HCT116 (cell line): ENCODE measurements at regions not wholly inside any gene's neighbourhood (a gene's known extent, or its start where the extent isn't known, plus 50 kb on each side); places are given as distances from the start of the nearest gene placed in this dataset.

Experiments used
- ATAC-seq: fragments of 200-7000 bp; cut with Tn5 transposase; 2 replicates; pipeline ENCODE4 v1.9.1; 2020; ENCODE audit warnings: mild to moderate bottlenecking, moderate library complexity
- BruUV-seq: library from RNA; stranded (reverse); fragments of 400-500 nt; replicated peaks from 2 replicates; lab custom pipeline; 2021; lab: Mats Ljungman, UMichigan
- CTCF ChIA-PET: fragments of 300-600 bp; sonication (Branson Sonifier 250); formaldehyde crosslinking; loops from one replicate; lab custom pipeline; 2021; ENCODE audit warnings: antibody characterized with exemption; lab: Charles Lee
- POLR2A ChIA-PET: fragments of 300-600, 350-600 bp; sonication (Branson Sonifier 250); formaldehyde crosslinking; loops from one replicate; lab custom pipeline; 2021; ENCODE audit warnings: antibody characterized with exemption; lab: Charles Lee
- RAD21 ChIA-PET, 2 experiments: fragments of 300-600 bp; sonication (Branson Sonifier 250); formaldehyde crosslinking; loops; one replicate each; lab custom pipeline; 2023; ENCODE audit warnings: low total read pairs in 2 of 2; ENCODE audit not compliant: uncharacterized antibody in 2 of 2, unreplicated experiment in 2 of 2, low non-redundant PET in 1 of 2; lab: Charles Lee
- DNase-seq: peaks from one replicate; pipeline ENCODE4 v3.0.0-alpha.2; 2010; ENCODE audit warnings: low read depth, low spot score
- H2AFZ ChIP-seq: fragments of 200-600 bp; shearing (Covaris generic), sonication (generic); 2 replicates; pipeline ENCODE4 v1.6.1; 2017; ENCODE audit warnings: low read depth, mixed run types, mixed read lengths, antibody characterized with exemption, low read length; ENCODE audit not compliant: poor library complexity, severe bottlenecking
- H3K27ac ChIP-seq: 2 replicates; pipeline ENCODE4 v1.5.1; 2012; ENCODE audit warnings: low read depth, low read length
- H3K27me3 ChIP-seq: fragments of 200-600 bp; sonication (generic); 2 replicates; pipeline ENCODE4 v1.6.1; 2016; ENCODE audit warnings: mixed run types, low read length, mixed read lengths; ENCODE audit not compliant: insufficient read depth
- H3K36me3 ChIP-seq, 2 experiments: fragments of 200-500 bp in 1 of 2; fragments of 200-600 bp in 1 of 2; sonication (Bioruptor generic) in 1 of 2; sonication (generic) in 1 of 2; 2 replicates each; pipeline versions ENCODE4 v1.5.1 to v1.6.1; 2014 to 2016; ENCODE audit warnings: low read length in 2 of 2, inconsistent platforms in 1 of 2, mixed read lengths in 1 of 2, mixed run types in 1 of 2; ENCODE audit not compliant: insufficient read depth in 2 of 2, control insufficient read depth in 1 of 2
- H3K4me1 ChIP-seq, 2 experiments: fragments of 200-600 bp in 1 of 2; sonication (generic) in 1 of 2; 2 replicates each; pipeline versions ENCODE4 v1.5.1 to v1.6.1; 2012 to 2017; ENCODE audit warnings: low read length in 2 of 2, inconsistent platforms in 1 of 2, mild to moderate bottlenecking in 1 of 2, mixed read lengths in 1 of 2, mixed run types in 1 of 2, moderate library complexity in 1 of 2; ENCODE audit not compliant: insufficient read depth in 2 of 2, control insufficient read depth in 1 of 2
- H3K4me2 ChIP-seq: fragments of 200-600 bp; sonication (generic); 2 replicates; pipeline ENCODE4 v1.6.1; 2017; ENCODE audit warnings: mixed run types, low read length, mixed read lengths
- H3K4me3 ChIP-seq, 2 experiments: fragments of 200-600 bp in 1 of 2; sonication (generic) in 1 of 2; replicated peaks in 1 of 2; 2 replicates each; pipeline ENCODE4 v1.5.1; 2011 to 2016; ENCODE audit warnings: low read length in 2 of 2, control low read depth in 1 of 2, low read depth in 1 of 2, mild to moderate bottlenecking in 1 of 2, mixed read lengths in 1 of 2, mixed run types in 1 of 2
- H3K79me2 ChIP-seq: fragments of 200-600 bp; sonication (generic); 2 replicates; pipeline ENCODE4 v1.6.1; 2017; ENCODE audit warnings: mild to moderate bottlenecking, mixed run types, low read length, moderate library complexity, mixed read lengths; ENCODE audit not compliant: insufficient read depth
- H3K9ac ChIP-seq: fragments of 200-600 bp; sonication (generic); 2 replicates; pipeline ENCODE4 v1.6.1; 2016; ENCODE audit warnings: low read length, mixed read lengths
- H3K9me2 ChIP-seq: fragments of 200-600 bp; sonication (generic), shearing (Covaris generic); 2 replicates; pipeline ENCODE4 v1.6.1; 2017; ENCODE audit warnings: mixed run types, mild to moderate bottlenecking, moderate library complexity; ENCODE audit not compliant: insufficient read depth
- H3K9me3 ChIP-seq, 2 experiments: fragments of 200-500 bp in 1 of 2; fragments of 200-600 bp in 1 of 2; sonication (Bioruptor generic) in 1 of 2; sonication (generic) in 1 of 2; 2 replicates each; pipeline ENCODE4 v1.6.1; 2014 to 2017; ENCODE audit warnings: low read length in 2 of 2, mixed read lengths in 2 of 2, inconsistent platforms in 1 of 2, low read depth in 1 of 2, mild to moderate bottlenecking in 1 of 2, mixed run types in 1 of 2, moderate library complexity in 1 of 2; ENCODE audit not compliant: control insufficient read depth in 1 of 2, insufficient read depth in 1 of 2
- H4K20me1 ChIP-seq: fragments of 200-600 bp; sonication (generic), shearing (Covaris generic); 2 replicates; pipeline ENCODE4 v1.6.1; 2017; ENCODE audit warnings: mixed run types, mild to moderate bottlenecking, moderate library complexity; ENCODE audit not compliant: insufficient read depth
- CEBPB ChIP-seq: IDR thresholded peaks from 2 replicates; pipeline ENCODE4 v1.6.1; 2012; ENCODE audit warnings: low read depth
- EGR1 ChIP-seq: IDR thresholded peaks from 2 replicates; pipeline ENCODE4 v1.6.1; 2012; ENCODE audit warnings: low read depth
- ELF1 ChIP-seq: IDR thresholded peaks from 2 replicates; pipeline ENCODE4 v1.6.1; 2012; ENCODE audit warnings: low read depth, borderline replicate concordance
- EZH2 ChIP-seq: fragments of 200-600 bp; sonication (generic); IDR thresholded peaks from 2 replicates; pipeline ENCODE4 v1.6.1; 2017; ENCODE audit warnings: antibody characterized with exemption, mixed run types
- EZH2phosphoT487 ChIP-seq: fragments of 200-600 bp; IDR thresholded peaks from 2 replicates; pipeline ENCODE4 v1.6.1; 2018; ENCODE audit warnings: antibody characterized with exemption, borderline replicate concordance
- FOSL1 ChIP-seq: IDR thresholded peaks from 2 replicates; pipeline ENCODE4 v1.6.1; 2012; ENCODE audit warnings: low read depth
- JUND ChIP-seq: IDR thresholded peaks from 2 replicates; pipeline ENCODE4 v1.6.1; 2012
- POLR2AphosphoS5 ChIP-seq: IDR thresholded peaks from 2 replicates; pipeline ENCODE4 v1.6.1; 2011; ENCODE audit warnings: mild to moderate bottlenecking, low read depth, low read length, moderate library complexity
- SIN3A ChIP-seq: IDR thresholded peaks from 2 replicates; pipeline ENCODE4 v1.6.1; 2012; ENCODE audit warnings: low read depth
- SRF ChIP-seq: IDR thresholded peaks from 2 replicates; pipeline ENCODE4 v1.6.1; 2012; ENCODE audit warnings: low read depth
- YY1 ChIP-seq: IDR thresholded peaks from 2 replicates; pipeline ENCODE4 v1.6.1; 2011; ENCODE audit warnings: low read length, low read depth, moderate library complexity, mild to moderate bottlenecking; ENCODE audit not compliant: insufficient replicate concordance; ENCODE audit errors: extremely low read depth
- intact Hi-C: fragments of 100-400 bp; cut with micrococcal nuclease; formaldehyde crosslinking; loops from 2 replicates; pipeline ENCODE4 v1.10.0; 2022
- TF ChIP-seq, protein P1 (sequence below): IDR thresholded peaks from 2 replicates; pipeline ENCODE4 v1.6.1; 2012; ENCODE audit warnings: low read depth

DNA sequence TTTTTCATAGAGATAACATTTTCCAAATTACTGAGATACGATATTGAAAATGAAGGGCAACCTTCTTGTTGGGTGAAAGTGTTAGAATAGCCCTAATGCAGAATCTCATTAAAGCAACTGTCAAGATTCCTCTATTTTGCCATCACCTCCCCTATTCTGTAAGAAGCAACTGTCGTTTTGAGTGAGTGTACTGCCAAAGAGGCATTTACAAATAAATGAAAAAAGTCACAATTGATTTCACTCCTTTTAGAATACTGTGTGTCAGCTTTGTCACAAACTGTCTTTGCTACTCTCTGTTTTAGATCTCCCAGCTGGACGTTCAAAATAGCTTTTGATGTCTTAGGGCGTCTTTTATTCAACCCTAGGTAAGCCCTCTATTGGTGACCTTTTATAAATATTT lies 322.8 kb upstream of the NAALADL2 start:
- ATAC-seq (no peak), DNase-seq (no peak)
- no peak for TF ChIP-seq ELF1
- no peak for TF ChIP-seq JUND
- no peak for TF ChIP-seq EZH2phosphoT487
- TF ChIP-seq YY1: no peak
- TF ChIP-seq SRF: no peak
- no peak for TF ChIP-seq FOSL1
- no peak for TF ChIP-seq EZH2
- TF ChIP-seq, protein P1, sequence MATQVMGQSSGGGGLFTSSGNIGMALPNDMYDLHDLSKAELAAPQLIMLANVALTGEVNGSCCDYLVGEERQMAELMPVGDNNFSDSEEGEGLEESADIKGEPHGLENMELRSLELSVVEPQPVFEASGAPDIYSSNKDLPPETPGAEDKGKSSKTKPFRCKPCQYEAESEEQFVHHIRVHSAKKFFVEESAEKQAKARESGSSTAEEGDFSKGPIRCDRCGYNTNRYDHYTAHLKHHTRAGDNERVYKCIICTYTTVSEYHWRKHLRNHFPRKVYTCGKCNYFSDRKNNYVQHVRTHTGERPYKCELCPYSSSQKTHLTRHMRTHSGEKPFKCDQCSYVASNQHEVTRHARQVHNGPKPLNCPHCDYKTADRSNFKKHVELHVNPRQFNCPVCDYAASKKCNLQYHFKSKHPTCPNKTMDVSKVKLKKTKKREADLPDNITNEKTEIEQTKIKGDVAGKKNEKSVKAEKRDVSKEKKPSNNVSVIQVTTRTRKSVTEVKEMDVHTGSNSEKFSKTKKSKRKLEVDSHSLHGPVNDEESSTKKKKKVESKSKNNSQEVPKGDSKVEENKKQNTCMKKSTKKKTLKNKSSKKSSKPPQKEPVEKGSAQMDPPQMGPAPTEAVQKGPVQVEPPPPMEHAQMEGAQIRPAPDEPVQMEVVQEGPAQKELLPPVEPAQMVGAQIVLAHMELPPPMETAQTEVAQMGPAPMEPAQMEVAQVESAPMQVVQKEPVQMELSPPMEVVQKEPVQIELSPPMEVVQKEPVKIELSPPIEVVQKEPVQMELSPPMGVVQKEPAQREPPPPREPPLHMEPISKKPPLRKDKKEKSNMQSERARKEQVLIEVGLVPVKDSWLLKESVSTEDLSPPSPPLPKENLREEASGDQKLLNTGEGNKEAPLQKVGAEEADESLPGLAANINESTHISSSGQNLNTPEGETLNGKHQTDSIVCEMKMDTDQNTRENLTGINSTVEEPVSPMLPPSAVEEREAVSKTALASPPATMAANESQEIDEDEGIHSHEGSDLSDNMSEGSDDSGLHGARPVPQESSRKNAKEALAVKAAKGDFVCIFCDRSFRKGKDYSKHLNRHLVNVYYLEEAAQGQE: no peak
- TF ChIP-seq SIN3A: no peak
- no peak for TF ChIP-seq CEBPB
- TF ChIP-seq EGR1: no peak
- TF ChIP-seq POLR2AphosphoS5: no peak
- no peak overlapping the region for H2AFZ ChIP-seq
- H3K4me1 ChIP-seq: no peaks in the 10 kb centered on the region
- H3K9me2 ChIP-seq: no peaks in the 10 kb centered on the region
- no peaks in the 10 kb centered on the region for H3K79me2 ChIP-seq
- ChIA-PET CTCF (no interaction called here), POLR2A (no interaction called here), RAD21 (no interaction called here)
- H3K9me3 ChIP-seq: no peaks in the 10 kb centered on the region
- H3K4me2 ChIP-seq: no peak overlapping the region
- intact Hi-C loops: no loop called here
- no peaks in the 10 kb centered on the region for H3K27me3 ChIP-seq
- H3K4me3 ChIP-seq: no peak overlapping the region
- no peak overlapping the region for H3K27ac ChIP-seq
- BruUV-seq: no TSS peak
- H4K20me1 ChIP-seq: no peaks in the 10 kb centered on the region
- H3K36me3 ChIP-seq: no peaks in the 10 kb centered on the region
- H3K9ac ChIP-seq: no peak overlapping the region
